B cell (primary cell): ENCODE measurements at regions not wholly inside any gene's neighbourhood (a gene's known extent, or its start where the extent isn't known, plus 50 kb on each side); places are given as distances from the start of the nearest gene placed in this dataset.

Experiments
- ATAC-seq: fragments of 200-7000 bp; cut with Tn5 transposase; one replicate; pipeline ENCODE4 v1.10.0; 2021; ENCODE audit warnings: low read depth, mild to moderate bottlenecking, moderate number of reproducible peaks, moderate library complexity
- CTCF ChIA-PET: fragments of 350-600 bp; sonication (Branson Sonifier 250); formaldehyde crosslinking; loops from one replicate; lab custom pipeline; 2021; ENCODE audit warnings: antibody characterized with exemption, inconsistent platforms; lab: Charles Lee
- POLR2A ChIA-PET: fragments of 350-600 bp; sonication (Branson Sonifier 250); formaldehyde crosslinking; loops from one replicate; lab custom pipeline; 2021; ENCODE audit warnings: antibody characterized with exemption; lab: Charles Lee
- DNase-seq: peaks from one replicate; pipeline ENCODE4 v3.0.0; 2013
- H2AFZ ChIP-seq: 2 replicates; pipeline ENCODE4 v1.6.1; 2012; ENCODE audit warnings: mild to moderate bottlenecking, low read depth, low read length; ENCODE audit not compliant: insufficient read depth, poor library complexity, severe bottlenecking
- H3K27ac ChIP-seq, 2 donors: 1 replicate in 1 of 2; 2 replicates in 1 of 2; pipeline ENCODE4 v1.5.1; 2012 to 2013; ENCODE audit warnings: low read length in 2 of 2, mild to moderate bottlenecking in 2 of 2, moderate library complexity in 1 of 2
- H3K27me3 ChIP-seq, 4 experiments: fragments of 200-600 bp in 1 of 4; sonication (generic) in 1 of 4; replicated peaks in 1 of 4; 1 replicate in 2 of 4; 2 replicates in 2 of 4; pipeline versions ENCODE4 v1.6.1 to v1.7.0; 2013 to 2016; ENCODE audit warnings: low read length in 3 of 4, mild to moderate bottlenecking in 2 of 4, mixed read lengths in 1 of 4, moderate library complexity in 1 of 4; ENCODE audit not compliant: insufficient read depth in 4 of 4, control insufficient read depth in 3 of 4; ENCODE audit errors: control extremely low read depth in 1 of 4
- H3K36me3 ChIP-seq, 2 experiments: replicated peaks in 1 of 2; 1 replicate in 1 of 2; 2 replicates in 1 of 2; pipeline versions ENCODE4 v1.6.1 to v1.7.1; 2013; ENCODE audit warnings: low read length in 1 of 2; ENCODE audit not compliant: insufficient read depth in 2 of 2, control insufficient read depth in 1 of 2; ENCODE audit errors: control extremely low read depth in 1 of 2, extremely low read depth in 1 of 2
- H3K4me1 ChIP-seq, 2 donors: fragments of 200-600 bp in 1 of 2; sonication (generic) in 1 of 2; 1 replicate in 1 of 2; 2 replicates in 1 of 2; pipeline versions ENCODE4 v1.5.1 to v1.6.1; 2013 to 2017; ENCODE audit warnings: low read length in 2 of 2; ENCODE audit not compliant: control insufficient read depth in 2 of 2, insufficient read depth in 2 of 2
- H3K4me2 ChIP-seq: replicated peaks from 2 replicates; pipeline ENCODE3; 2012; ENCODE audit warnings: mild to moderate bottlenecking, low read depth, low read length; ENCODE audit not compliant: poor library complexity, severe bottlenecking
- H3K4me3 ChIP-seq, 5 experiments: fragments of 200-600 bp in 1 of 5; sonication (generic) in 1 of 5; 1 replicate in 3 of 5; 2 replicates in 2 of 5; pipeline versions ENCODE4 v1.5.1 to v1.7.0; 2011 to 2016; ENCODE audit warnings: low read length in 4 of 5, mild to moderate bottlenecking in 4 of 5, low read depth in 2 of 5, control low read depth in 1 of 5, moderate library complexity in 1 of 5; ENCODE audit not compliant: insufficient read depth in 1 of 5; ENCODE audit errors: control extremely low read depth in 1 of 5, extremely low read depth in 1 of 5
- H3K79me2 ChIP-seq: fragments of 200-600 bp; sonication (generic); one replicate; pipeline ENCODE4 v1.6.0; 2016; ENCODE audit warnings: low read length; ENCODE audit not compliant: control insufficient read depth, insufficient read depth
- H3K9ac ChIP-seq: fragments of 200-600 bp; sonication (generic); 2 replicates; pipeline ENCODE4 v1.6.1; 2017; ENCODE audit warnings: mild to moderate bottlenecking, low read length, moderate library complexity
- H3K9me3 ChIP-seq, 3 donors: one replicate each; pipeline versions ENCODE4 v1.6.1 to v1.7.1; 2013; ENCODE audit warnings: low read length in 2 of 3; ENCODE audit not compliant: control insufficient read depth in 2 of 3, insufficient read depth in 1 of 3; ENCODE audit errors: control extremely low read depth in 1 of 3
- H4K20me1 ChIP-seq: 2 replicates; pipeline ENCODE4 v1.6.0; 2012; ENCODE audit warnings: mild to moderate bottlenecking, low read length; ENCODE audit not compliant: insufficient read depth, control insufficient read depth, poor library complexity, severe bottlenecking
- H3K27ac Mint-ChIP-seq: one replicate; pipeline ENCODE4 v1.8.0; 2021; ENCODE audit warnings: mixed read lengths
- H3K27me3 Mint-ChIP-seq: one replicate; pipeline ENCODE4 v1.8.0; 2021; ENCODE audit warnings: mixed read lengths
- H3K4me1 Mint-ChIP-seq: one replicate; pipeline ENCODE4 v1.8.0; 2021; ENCODE audit warnings: mixed read lengths
- H3K4me3 Mint-ChIP-seq: one replicate; pipeline ENCODE4 v1.8.0; 2021; ENCODE audit warnings: mixed read lengths
- H3K9me3 Mint-ChIP-seq: one replicate; pipeline ENCODE4 v1.8.0; 2022; ENCODE audit warnings: mixed read lengths; ENCODE audit not compliant: insufficient read depth
- EZH2 ChIP-seq: IDR thresholded peaks from 2 replicates; pipeline ENCODE4 v1.6.1; 2012; ENCODE audit warnings: borderline replicate concordance, low read depth, mild to moderate bottlenecking, moderate library complexity, low read length; ENCODE audit not compliant: insufficient read depth, poor library complexity, severe bottlenecking
- WGBS: methylation state at CpG from one replicate; pipeline ENCODE4 v1.1.5; 2013; ENCODE audit warnings: missing lambda C conversion rate; ENCODE audit not compliant: insufficient coverage; 5-methylcytosine and 5-hydroxymethylcytosine counted together
- intact Hi-C: fragments of 100-400 bp; cut with micrococcal nuclease; formaldehyde crosslinking; loops from one replicate; pipeline ENCODE4 v1.10.0; 2022
- TF ChIP-seq, protein P1 (sequence below): fragments of 200-600 bp; IDR thresholded peaks from one replicate; pipeline ENCODE4 v1.8.0; 2022; ENCODE audit warnings: antibody characterized with exemption, mild to moderate bottlenecking

DNA sequence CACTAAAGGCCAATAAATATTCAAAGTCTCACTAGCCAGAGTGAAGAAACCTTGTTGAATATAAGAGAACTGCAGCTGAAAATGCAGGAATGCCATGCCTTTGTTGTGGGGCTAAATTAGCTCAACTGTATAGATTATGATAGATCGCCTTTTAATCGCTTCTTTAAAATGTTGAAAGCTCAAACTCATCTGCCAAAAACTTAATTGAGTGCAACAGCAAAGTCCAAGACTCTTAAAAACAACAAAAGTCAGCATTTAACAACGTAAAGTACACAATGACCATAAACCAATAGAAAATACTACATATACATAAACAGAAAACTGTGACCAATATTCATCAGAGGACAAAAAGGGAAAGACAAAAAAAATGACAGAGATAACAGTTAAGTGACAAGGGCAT, 585.0 kb upstream of the CDH6 start:
- H3K4me3 Mint-ChIP-seq: no peak overlapping the region
- H3K9me3 ChIP-seq: peaks cover 0 to 6% (median 0%) of the 10 kb centered on the region in 3 donors
- no peak overlapping the region for H3K4me3 ChIP-seq
- H3K4me1 ChIP-seq: no peaks in the 10 kb centered on the region
- ChIA-PET CTCF (no interaction called here), POLR2A (no interaction called here)
- H3K27me3 Mint-ChIP-seq: no peaks in the 10 kb centered on the region
- H2AFZ ChIP-seq: no peak overlapping the region
- no peak overlapping the region for H3K27ac Mint-ChIP-seq
- intact Hi-C loops: no loop called here
- no peak for TF ChIP-seq EZH2
- TF ChIP-seq, protein P1, sequence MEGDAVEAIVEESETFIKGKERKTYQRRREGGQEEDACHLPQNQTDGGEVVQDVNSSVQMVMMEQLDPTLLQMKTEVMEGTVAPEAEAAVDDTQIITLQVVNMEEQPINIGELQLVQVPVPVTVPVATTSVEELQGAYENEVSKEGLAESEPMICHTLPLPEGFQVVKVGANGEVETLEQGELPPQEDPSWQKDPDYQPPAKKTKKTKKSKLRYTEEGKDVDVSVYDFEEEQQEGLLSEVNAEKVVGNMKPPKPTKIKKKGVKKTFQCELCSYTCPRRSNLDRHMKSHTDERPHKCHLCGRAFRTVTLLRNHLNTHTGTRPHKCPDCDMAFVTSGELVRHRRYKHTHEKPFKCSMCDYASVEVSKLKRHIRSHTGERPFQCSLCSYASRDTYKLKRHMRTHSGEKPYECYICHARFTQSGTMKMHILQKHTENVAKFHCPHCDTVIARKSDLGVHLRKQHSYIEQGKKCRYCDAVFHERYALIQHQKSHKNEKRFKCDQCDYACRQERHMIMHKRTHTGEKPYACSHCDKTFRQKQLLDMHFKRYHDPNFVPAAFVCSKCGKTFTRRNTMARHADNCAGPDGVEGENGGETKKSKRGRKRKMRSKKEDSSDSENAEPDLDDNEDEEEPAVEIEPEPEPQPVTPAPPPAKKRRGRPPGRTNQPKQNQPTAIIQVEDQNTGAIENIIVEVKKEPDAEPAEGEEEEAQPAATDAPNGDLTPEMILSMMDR: no peak
- no peaks in the 10 kb centered on the region for H4K20me1 ChIP-seq
- H3K36me3 ChIP-seq: no peaks in the 10 kb centered on the region
- no peak overlapping the region for H3K27ac ChIP-seq
- DNase-seq (no peak), ATAC-seq (no peak)
- no peak overlapping the region for H3K4me2 ChIP-seq
- H3K27me3 ChIP-seq: no peaks in the 10 kb centered on the region
- WGBS: 100% methylated on average over 1 of the region's 3 CpGs
- no peaks in the 10 kb centered on the region for H3K4me1 Mint-ChIP-seq
- no peaks in the 10 kb centered on the region for H3K79me2 ChIP-seq
- H3K9ac ChIP-seq: no peak overlapping the region
- peaks cover 3% of the 10 kb centered on the region for H3K9me3 Mint-ChIP-seq

DNA sequence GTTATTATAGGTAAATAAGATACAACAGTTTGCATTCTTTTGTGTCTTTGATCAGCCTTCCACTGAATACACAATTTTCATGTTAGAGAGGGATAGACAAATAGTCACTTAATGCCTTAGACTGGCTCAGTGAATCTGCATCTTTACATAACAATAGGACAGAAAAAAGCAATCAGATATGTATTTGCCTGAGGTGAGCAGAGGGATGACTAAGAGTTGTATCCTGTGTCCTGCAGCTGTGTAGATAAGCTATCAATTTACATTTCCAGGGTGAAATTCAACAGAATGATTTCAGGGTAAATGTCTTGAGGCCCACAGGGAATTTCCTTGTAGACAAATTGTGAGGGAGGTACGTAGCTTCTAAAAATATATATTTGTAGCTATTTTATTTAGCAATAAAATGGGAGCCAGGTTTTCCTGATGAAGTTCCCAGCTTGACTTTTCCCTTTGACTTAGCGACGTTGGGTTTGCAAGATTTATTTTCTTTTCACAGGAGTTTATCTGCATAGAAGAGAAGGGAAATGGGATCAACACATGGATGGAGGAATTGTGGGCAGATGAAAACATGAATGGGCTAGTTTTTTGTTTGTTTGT, 586.1 kb upstream of the CDH6 start:
- Histone ChIP-seq H3K4me2 (no peak overlapping the region), H2AFZ (no peak overlapping the region), H3K27me3 (no peaks in the 10 kb centered on the region), H3K9me3 (peaks cover 0 to 6% (median 3%) of the 10 kb centered on the region in 3 donors), H3K36me3 (no peaks in the 10 kb centered on the region), H3K9ac (no peak overlapping the region), H4K20me1 (no peaks in the 10 kb centered on the region), H3K4me1 (no peaks in the 10 kb centered on the region), H3K4me3 (no peak overlapping the region), H3K79me2 (no peaks in the 10 kb centered on the region), H3K27ac (no peak overlapping the region)
- H3K27me3 Mint-ChIP-seq: no peaks in the 10 kb centered on the region
- DNase-seq (no peak), ATAC-seq (no peak)
- H3K4me3 Mint-ChIP-seq: no peak overlapping the region
- H3K4me1 Mint-ChIP-seq: no peaks in the 10 kb centered on the region
- 56% methylated on average over 2 of the region's 3 CpGs for WGBS
- H3K27ac Mint-ChIP-seq: no peak overlapping the region
- CTCF ChIA-PET: no interaction called here
- peaks cover 4% of the 10 kb centered on the region for H3K9me3 Mint-ChIP-seq
- TF ChIP-seq EZH2: no peak
- TF ChIP-seq, protein P1: no peak
- intact Hi-C loops: no loop called here
- POLR2A ChIA-PET: no interaction called here
